DND-41 (cell line): ENCODE measurements at regions not wholly inside any gene's neighbourhood (a gene's known extent, or its start where the extent isn't known, plus 50 kb on each side); places are given as distances from the start of the nearest gene placed in this dataset.

Experiments used
- ATAC-seq: fragments of 200-7000 bp; cut with Tn5 transposase; 3 replicates; pipeline ENCODE4 v1.9.1; 2021; ENCODE audit warnings: low read depth; ENCODE audit not compliant: insufficient read depth
- DNase-seq: peaks from one replicate; pipeline ENCODE4 v3.0.0-alpha.2; 2020
- H2AFZ ChIP-seq: 2 replicates; pipeline ENCODE4 v1.6.0; 2012; ENCODE audit warnings: low read depth, low read length
- H3K27ac ChIP-seq: 2 replicates; pipeline ENCODE4 v1.5.1; 2012; ENCODE audit warnings: low read length, inconsistent platforms
- H3K27me3 ChIP-seq: fragments of 200-600 bp; sonication (generic); 2 replicates; pipeline ENCODE4 v1.6.0; 2012; ENCODE audit warnings: low read length, mild to moderate bottlenecking, inconsistent platforms; ENCODE audit not compliant: insufficient read depth, poor library complexity
- H3K36me3 ChIP-seq: 2 replicates; pipeline ENCODE4 v1.5.1; 2012; ENCODE audit warnings: low read length, inconsistent platforms; ENCODE audit not compliant: insufficient read depth
- H3K4me1 ChIP-seq: 2 replicates; pipeline ENCODE4 v1.5.1; 2012; ENCODE audit warnings: mild to moderate bottlenecking, low read length; ENCODE audit not compliant: insufficient read depth
- H3K4me2 ChIP-seq: 2 replicates; pipeline ENCODE4 v1.6.0; 2012; ENCODE audit warnings: mild to moderate bottlenecking, moderate library complexity, low read length, inconsistent platforms; ENCODE audit not compliant: insufficient read depth
- H3K4me3 ChIP-seq, 2 experiments: fragments of 200-600 bp in 1 of 2; shearing (Covaris generic) in 1 of 2; 2 replicates each; pipeline ENCODE4 v1.5.1; 2012 to 2016; ENCODE audit warnings: inconsistent platforms in 2 of 2, low read length in 2 of 2, mild to moderate bottlenecking in 2 of 2, low read depth in 1 of 2, moderate library complexity in 1 of 2
- H3K79me2 ChIP-seq: 2 replicates; pipeline ENCODE4 v1.6.0; 2012; ENCODE audit warnings: low read length, inconsistent platforms; ENCODE audit not compliant: insufficient read depth
- H3K9ac ChIP-seq: 2 replicates; pipeline ENCODE4 v1.6.0; 2012; ENCODE audit warnings: low read depth, mild to moderate bottlenecking, inconsistent platforms, low read length, moderate library complexity
- H3K9me3 ChIP-seq: 2 replicates; pipeline ENCODE4 v1.5.1; 2012; ENCODE audit warnings: low read length, moderate library complexity, mild to moderate bottlenecking, inconsistent platforms; ENCODE audit not compliant: insufficient read depth, severe bottlenecking
- H4K20me1 ChIP-seq: 2 replicates; pipeline ENCODE4 v1.6.0; 2012; ENCODE audit warnings: low read length; ENCODE audit not compliant: insufficient read depth
- EZH2 ChIP-seq: IDR thresholded peaks from 3 replicates; pipeline ENCODE4 v1.6.1; 2012; ENCODE audit warnings: borderline replicate concordance, low read depth, mild to moderate bottlenecking, moderate library complexity, low read length, inconsistent platforms; ENCODE audit not compliant: severe bottlenecking
- TF ChIP-seq, protein P1 (sequence below): IDR thresholded peaks from 2 replicates; pipeline ENCODE4 v1.5.1; 2012; ENCODE audit warnings: borderline replicate concordance, low read length, moderate library complexity, mild to moderate bottlenecking; ENCODE audit not compliant: poor library complexity, severe bottlenecking; ENCODE audit errors: extremely low read depth

DNA sequence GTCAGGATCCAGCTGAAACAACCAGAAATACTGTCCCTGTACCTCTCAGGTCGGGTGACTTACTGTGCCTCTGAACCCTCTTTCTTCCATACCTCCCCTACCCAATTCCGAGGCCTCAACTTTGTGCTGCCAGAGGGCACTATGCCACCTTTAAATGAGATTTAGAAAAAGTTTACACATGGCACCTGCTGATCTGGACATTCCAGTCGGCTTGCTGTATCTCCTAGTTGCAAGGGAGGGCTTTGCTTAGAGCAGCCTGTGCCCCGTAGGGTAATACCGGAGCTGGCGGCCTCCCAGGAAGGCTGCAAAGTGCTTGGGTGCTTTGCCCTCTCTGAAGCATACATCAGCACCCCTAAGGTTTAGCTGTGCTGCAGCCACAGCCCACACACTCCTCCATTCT is 306.0 kb upstream of the RBFOX1 start:
- Histone ChIP-seq H3K79me2 (no peaks in the 10 kb centered on the region), H3K27me3 (no peaks in the 10 kb centered on the region), H2AFZ (no peak overlapping the region), H4K20me1 (peaks cover 6% of the 10 kb centered on the region; the same call in 1 of the 2 replicates), H3K9me3 (no peaks in the 10 kb centered on the region), H3K4me3 (no peak overlapping the region), H3K36me3 (no peaks in the 10 kb centered on the region), H3K9ac (no peak overlapping the region), H3K4me1 (no peaks in the 10 kb centered on the region), H3K4me2 (no peak overlapping the region), H3K27ac (no peak overlapping the region)
- DNase-seq = no peak
- no peak for TF ChIP-seq EZH2
- TF ChIP-seq, protein P1, sequence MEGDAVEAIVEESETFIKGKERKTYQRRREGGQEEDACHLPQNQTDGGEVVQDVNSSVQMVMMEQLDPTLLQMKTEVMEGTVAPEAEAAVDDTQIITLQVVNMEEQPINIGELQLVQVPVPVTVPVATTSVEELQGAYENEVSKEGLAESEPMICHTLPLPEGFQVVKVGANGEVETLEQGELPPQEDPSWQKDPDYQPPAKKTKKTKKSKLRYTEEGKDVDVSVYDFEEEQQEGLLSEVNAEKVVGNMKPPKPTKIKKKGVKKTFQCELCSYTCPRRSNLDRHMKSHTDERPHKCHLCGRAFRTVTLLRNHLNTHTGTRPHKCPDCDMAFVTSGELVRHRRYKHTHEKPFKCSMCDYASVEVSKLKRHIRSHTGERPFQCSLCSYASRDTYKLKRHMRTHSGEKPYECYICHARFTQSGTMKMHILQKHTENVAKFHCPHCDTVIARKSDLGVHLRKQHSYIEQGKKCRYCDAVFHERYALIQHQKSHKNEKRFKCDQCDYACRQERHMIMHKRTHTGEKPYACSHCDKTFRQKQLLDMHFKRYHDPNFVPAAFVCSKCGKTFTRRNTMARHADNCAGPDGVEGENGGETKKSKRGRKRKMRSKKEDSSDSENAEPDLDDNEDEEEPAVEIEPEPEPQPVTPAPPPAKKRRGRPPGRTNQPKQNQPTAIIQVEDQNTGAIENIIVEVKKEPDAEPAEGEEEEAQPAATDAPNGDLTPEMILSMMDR = no peak
- ATAC-seq = no peak

DNA sequence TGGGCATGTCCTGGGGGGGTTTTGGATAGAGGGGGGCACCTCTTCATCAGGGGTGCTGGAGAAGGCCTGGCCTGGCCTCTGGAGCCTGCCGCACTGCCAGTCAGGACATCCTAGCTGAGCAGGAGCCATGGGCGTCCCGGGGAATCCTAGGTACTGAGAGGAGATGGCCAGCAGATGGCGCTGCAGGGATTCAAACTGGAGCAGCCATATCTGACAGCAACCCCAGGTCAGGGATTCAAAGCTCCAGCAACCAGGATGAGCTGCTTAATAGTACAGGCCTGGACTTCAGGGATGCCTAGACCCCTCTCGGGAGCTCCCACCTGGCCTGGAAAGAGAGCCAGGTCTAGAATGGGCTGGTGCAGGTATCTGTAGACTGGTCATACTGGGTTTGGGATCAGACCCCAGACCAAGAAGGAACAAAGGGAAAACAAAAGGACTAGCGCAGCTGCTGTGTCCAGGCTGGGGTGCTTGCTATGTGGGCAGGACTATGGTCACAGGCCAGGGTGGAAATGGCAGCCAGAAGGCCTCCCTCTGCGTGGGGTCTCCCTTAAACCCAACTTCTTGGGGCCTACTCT is 306.9 kb upstream of the RBFOX1 start:
- H3K79me2 ChIP-seq = no peaks in the 10 kb centered on the region
- ATAC-seq (peak; percentile 64; the same call in 2 of the 3 replicates), DNase-seq (peak; percentile 65)
- no peaks in the 10 kb centered on the region for H3K9me3 ChIP-seq
- H4K20me1 ChIP-seq = peaks cover 6% of the 10 kb centered on the region; the same call in 1 of the 2 replicates
- H3K4me2 ChIP-seq = no peak overlapping the region
- no peak overlapping the region for H3K4me3 ChIP-seq
- no peak overlapping the region for H3K9ac ChIP-seq
- H2AFZ ChIP-seq = no peak overlapping the region
- no peak overlapping the region for H3K27ac ChIP-seq
- H3K4me1 ChIP-seq = no peaks in the 10 kb centered on the region
- no peaks in the 10 kb centered on the region for H3K27me3 ChIP-seq
- no peaks in the 10 kb centered on the region for H3K36me3 ChIP-seq
- TF ChIP-seq EZH2 = no peak
- TF ChIP-seq, protein P1 = peak; percentile 82

DNA sequence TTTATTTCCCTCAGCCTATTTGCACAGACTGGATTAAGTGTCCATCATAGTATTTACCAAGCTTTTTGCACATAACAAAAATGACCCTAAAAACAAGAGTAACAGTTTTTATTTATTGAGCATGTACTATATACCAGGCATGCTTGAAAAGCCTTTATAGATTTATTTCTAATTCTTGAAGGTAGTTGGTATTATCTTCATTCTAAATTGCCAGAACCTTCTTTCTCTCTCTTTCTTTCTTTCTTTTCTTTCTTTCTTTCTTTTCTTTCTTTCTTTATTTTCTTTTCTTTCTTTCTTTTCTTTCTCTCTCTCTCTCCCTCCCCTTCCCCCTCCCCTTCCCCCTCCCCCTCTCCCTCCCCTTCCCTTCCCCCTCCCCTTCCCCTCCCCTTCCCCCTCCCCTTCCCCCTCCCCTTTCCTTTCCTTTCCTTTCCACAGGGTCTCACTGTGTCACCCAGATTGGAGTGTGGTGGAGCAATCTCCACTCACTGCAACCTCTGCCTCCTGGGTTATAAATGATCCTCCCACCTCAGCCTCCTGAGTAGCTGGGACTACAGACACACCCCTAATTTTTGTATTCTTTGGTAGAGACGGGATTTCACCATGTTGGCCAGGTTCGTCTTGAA is 310.9 kb upstream of the RBFOX1 start:
- Histone ChIP-seq H3K27ac (no peak overlapping the region), H3K27me3 (no peaks in the 10 kb centered on the region), H2AFZ (no peak overlapping the region), H3K36me3 (no peaks in the 10 kb centered on the region), H3K4me3 (no peak overlapping the region), H4K20me1 (peaks cover 4% of the 10 kb centered on the region; the same call in 1 of the 2 replicates), H3K79me2 (no peaks in the 10 kb centered on the region), H3K4me2 (no peak overlapping the region), H3K9ac (no peak overlapping the region), H3K4me1 (no peaks in the 10 kb centered on the region), H3K9me3 (no peaks in the 10 kb centered on the region)
- TF ChIP-seq EZH2 = no peak
- TF ChIP-seq, protein P1 = no peak
- ATAC-seq (no peak), DNase-seq (no peak)
